Stimulated activated CD4-positive, alpha-beta T cell treated with anti-CD3 and anti-CD28 coated beads, TNF-alpha, amount 100 ng/mL, for 24 hours (primary cell): ENCODE measurements at regions not wholly inside any gene's neighbourhood (a gene's known extent, or its start where the extent isn't known, plus 50 kb on each side); places are given as distances from the start of the nearest gene placed in this dataset.
"Not testable (repeated sequence)": the region's sequence is repeated elsewhere in the genome, so short reads cannot be mapped to it uniquely, and the experiment has no call there.

Source experiments
- DNase-seq, 3 experiments: peaks; one replicate each; pipeline ENCODE4 v3.0.0-alpha.2; 2020; ENCODE audit warnings: low read depth in 3 of 3

DNA sequence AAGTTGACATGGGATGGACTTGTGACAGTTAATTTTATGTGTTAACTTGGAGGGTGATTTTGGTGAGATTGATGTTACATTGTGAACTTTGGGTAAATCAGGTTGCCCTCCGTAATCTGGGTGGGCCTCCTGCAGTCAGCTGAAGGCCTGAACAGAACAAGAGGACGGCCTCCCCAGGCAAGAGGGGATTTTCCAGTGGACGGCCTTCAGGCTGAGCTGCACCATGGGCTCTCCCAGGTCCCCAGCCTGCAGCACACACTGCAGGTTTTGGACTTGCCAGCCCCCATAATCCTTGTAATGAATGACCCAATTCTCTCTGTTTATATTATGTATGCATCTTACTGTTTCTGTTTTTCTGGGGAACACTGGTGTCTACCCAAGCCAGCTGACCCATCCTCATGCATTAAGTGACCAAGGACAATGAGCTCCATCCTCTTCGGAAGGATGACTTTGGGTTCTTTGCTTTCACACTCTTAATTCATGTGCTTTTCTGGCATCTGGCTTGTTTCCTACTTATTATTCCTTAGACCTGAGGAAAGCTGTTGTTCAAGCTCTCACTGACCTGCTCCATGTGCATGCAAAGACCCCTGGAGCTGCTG lies 64.2 kb downstream of the DACT2 start:
- DNase-seq, result no peak

DNA sequence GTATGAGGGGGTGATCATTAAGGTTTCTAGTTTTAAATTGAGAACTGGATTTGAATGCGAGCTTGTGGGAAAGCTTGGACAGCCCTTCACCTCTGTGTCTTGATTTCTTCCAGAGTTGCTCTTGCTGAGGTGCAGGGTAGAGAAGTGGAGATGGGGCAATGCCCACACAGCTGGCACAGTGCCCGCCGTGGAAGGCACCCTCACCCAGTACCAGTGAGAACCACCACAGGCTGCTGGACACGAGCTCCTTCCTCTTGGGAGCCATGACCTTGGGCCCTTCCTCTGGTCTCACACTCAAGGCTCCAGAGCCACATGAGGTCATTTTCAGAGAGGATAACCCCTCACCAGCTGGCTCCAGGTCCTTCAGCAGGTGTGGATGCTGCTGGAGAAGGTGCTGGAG lies 67.3 kb downstream of the DACT2 start:
- no peak for DNase-seq

DNA sequence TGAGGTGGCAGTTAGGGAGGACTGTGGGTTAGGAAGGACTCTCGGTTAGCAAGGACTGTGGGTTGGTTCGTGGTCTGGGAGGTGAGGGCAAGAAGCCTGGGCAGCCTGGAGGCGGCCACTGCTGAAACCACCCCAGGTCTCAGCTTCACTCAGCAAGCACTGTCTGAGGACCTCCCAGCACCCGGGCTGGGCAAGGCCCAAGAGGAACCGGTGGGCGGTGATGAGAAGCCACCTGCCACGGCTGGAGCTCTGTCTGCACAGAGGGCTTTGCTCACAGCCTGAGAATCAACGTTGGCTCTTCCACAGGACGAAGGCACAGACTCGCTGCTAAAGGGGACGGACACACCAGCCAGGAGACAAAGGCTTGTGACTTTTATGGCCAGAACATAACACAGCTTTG lies 69.3 kb downstream of the DACT2 start:
- no peak for DNase-seq

DNA sequence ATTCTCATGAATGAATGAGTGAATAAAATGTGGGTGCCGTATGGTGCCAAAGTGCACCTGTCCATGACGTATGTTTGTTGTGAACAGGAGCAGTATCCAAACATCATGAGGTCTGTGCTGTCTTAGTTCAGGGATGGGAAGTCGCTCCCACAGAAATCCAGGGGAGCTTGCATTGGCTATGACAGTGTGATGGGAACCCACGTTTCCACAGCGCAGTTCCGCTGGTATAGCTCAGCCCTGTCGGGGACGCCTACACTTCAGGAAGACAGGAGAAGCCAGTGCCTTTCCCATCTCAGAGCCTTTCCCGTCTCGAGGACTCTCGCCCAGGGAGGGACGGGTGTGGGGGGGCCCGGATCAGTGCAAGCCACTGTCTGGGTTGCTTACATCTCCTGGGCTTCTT lies 69.8 kb downstream of the DACT2 start:
- no peak for DNase-seq

DNA sequence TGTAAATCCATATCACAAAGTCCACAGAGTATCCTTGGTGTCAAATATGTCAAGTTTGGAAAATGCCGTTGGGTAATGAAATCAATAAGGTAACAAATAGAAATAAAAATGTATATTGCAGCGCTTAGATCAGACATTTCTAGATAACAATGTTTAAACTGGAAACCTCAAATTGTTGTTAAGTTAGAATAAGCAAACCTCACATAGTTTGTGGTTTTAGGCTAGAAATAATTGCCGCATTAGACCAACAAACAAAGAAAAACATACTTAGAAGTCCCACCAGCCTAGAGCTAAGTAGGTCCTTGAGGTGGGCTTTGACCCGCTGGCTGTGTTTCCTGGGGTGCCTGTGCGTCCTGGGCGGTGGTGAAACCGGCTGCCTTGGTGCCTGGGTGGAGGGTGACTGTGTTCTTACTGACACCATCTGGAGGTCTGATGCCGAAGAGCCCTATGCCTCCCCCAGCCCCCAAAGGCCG lies 71.4 kb downstream of the DACT2 start:
- no peak for DNase-seq

DNA sequence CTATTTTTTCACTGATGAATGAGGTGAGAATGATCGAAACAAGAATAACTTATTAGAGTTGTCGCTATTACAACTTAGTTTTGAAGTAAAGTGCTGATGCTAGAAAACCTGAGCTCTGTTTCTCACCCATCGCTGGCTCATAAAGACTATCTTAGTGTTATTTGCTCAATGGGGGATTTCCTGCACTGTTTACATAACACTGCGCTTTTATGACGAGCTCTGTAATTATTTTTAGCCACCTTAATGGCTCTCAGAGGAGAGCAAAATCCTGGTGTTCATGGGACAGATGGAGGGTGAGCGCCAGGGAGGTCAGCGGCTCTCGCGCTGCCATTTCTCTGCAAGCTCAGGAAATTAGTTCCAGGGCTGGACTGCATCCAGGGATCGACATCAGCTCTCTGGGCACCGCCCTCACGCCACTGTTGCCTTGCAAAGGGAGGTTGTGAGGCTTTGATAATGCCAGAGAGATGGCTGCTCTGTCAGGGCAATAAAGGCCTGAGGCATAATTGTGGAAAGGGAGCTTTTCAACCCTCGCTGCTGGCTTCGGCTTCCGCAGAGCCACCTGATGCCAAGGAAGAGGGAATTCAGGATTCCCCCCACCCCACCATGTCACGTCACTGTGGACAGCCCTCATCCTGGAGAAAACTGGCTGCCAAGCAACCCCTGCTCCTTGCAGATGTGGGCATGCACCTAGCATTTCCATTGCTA lies 72.0 kb downstream of the DACT2 start:
- no peak for DNase-seq

DNA sequence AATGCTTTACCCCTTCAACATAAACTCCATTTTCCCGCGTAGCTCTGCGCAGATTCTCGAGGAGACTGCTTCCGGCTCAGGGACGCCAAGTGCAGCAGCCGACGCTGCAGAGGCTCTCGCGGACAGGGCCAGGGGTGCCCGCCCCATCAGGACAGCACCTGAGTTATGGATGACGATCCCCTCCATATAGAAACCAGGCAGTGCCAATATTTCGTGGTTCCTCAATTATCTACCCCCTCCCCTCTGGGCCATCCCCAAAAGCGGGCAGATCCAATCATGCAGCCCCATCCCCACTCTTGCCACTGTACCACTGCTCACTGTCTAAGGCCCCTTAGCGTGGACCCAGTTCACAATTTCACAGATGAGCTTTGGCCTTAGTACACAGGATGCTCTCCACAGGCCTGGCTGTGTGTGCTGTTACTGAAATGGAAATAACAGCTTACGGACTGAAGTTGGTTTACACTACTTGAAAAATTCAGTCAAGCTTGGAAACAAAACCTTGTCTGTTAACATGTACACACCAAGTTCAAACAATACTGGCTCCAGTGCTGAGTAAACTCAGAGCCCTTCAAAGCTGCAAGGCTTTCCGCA lies 74.5 kb downstream of the DACT2 start:
- no peak for DNase-seq

DNA sequence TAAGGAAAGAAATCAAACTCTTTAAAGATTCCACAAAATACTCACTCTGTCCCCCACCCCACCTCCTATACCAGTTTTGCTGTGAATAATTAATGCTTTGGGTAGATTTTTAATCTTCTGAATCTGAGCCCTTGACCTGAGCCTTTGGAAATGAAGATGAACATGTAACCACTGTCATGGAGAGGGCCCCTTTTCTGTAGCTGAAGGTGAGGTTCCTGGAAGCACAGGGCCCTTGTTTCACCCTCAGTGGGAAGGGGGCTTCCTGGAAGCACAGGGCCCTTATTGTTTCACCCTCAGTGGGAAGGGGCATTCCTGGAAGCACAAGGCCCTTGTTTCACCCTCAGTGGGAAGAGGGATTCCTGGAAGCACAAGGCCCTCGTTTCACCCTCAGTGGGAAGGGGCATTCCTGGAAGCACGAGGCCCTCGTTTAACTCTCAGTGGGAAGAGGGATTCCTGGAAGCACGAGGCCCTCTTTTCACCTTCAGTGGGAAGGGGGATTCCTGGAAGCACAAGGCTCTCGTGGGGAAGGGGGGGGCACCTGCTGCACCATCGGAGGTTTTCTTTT lies 75.7 kb downstream of the DACT2 start:
- no peak for DNase-seq

DNA sequence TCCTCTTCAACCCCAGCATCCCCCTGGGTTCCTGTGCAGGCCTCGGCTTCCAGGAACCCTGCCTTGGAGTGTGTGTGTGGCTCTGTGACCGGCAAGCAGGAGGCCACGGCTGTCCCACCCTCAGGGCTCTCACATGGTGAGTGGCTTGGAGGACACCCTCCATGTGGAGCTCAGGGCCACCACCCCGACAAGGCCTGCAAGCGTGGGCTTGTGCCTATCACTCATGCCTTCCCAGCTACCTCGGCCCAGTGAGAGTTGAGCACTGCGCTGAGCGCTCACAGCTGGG lies 76.7 kb downstream of the DACT2 start:
- no peak for DNase-seq

DNA sequence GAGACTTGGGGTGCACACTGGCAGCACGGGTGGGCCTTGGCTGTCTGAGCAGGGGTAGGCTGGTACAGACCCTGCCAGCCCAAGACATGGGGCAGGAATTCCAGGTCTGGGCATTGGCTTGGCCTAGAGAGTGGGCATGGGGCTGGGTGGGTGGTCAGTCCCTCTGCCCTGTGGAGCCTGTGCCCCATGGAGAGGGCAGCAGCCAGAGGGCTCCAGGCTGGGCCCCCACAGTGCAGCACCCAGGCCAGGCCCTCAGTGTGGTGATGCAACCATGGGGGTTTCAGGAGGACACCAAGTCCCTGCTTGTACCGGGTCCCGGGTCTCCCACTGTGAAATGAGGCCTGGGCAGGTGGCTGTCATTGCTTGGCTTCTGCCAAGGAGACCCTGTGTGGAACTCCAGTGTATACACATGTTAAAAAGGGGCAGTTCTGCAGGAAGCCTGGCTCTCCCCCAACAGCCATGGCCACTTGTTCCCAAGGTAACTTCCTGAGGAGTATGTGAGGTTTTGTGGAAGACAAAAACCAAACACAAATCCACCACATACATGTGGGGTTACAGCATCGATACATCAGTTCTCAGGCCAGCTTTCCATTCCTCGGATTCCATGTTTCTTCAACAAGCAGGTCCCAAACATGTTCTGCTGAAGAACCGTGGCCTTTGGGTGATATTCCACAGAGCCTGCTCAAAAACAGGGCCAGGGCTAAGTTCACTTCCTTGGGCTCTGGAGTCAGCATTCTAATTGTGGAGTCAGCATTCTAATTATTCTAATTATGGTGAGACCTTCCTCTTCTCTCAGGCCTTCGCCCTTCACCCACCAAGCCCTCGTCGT lies 77.3 kb downstream of the DACT2 start:
- no peak for DNase-seq

DNA sequence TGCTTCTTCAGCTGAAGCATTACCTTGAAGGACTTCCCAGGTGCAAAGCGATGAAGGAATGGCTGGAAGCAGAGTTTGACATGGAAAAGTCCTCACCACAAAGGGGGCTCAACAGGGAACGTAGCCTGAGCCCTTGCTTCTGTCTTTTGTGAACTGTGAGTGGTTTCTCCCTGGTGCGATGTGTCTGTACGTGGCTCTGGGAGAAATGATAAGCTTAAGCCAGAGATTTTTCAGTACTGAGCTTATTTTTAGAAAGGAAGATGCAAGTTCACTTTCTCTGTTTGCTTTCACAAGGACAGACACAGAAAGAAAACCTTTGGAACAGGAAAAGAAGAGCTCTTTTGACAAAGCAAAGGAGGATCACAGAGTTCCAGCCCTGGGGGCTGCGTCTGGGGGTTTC lies 79.4 kb downstream of the DACT2 start:
- DNase-seq, result no peak

DNA sequence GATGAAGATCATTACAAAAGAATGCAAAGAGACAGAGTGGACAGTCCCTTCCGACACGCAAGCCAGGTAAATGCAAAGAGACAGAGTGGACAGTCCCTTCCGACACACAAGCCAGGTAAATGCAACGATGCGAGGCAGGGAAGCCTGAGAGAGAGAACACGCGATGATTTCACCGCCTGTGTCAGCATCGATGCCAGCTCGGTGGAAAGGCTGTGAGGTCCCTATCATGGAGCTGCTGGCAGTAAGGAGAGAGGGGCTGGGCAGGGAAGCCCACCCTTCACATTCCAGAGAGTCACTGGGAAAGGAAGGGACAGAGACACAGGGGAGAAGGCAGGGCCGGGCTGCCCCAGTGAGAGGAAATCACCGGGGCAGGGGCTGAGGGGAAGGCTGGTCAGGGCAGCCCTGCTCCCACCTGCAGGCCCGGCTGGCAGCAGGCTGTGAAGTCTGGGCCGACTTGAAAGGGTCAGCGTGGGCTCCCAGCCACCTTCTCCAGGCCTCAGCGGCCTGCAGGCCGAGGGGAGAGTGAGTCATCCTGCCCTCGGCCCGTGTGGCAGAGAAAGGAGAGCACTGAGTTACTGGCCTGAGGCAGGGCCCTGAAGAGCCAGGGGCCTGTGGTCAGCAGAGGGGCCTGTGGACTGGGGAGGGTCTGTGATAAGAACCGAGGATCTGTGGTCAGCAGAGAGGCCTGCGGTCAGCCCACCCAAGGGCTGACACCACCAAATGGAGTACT lies 80.4 kb downstream of the DACT2 start:
- no peak for DNase-seq

DNA sequence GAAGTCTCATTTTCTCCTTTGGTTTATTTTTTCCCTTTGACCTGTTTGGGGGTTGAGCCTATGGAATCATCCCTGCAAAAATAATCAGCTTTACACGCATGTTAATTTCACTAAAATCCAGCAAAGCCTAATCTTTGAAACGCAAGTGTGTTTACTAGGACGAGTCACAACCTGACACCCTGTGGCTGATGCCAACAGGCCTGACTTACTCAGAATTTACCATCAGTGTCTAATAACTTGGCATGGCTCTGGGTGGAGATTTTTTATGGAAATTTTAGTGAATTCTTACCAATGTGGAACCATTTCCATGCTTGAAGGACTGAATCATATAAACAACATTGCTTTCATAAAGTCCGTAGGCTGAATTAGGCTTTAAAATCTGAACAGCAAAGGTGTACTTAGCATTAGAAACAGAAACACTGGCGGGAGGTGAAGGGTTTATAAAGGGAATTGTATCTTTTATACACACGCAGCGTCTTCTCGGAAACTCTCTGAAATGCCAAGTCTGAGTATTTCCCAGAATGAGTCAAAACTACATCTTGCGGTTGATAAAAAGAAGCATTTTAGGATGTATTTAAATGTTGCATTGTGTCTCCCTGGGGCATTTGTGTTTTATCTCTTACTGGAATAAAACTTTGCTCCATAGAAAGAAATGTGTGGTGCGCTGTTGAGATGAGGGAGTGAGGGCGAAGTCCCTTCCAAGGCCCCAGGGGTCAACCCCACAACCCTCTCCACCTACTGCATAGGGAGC lies 81.2 kb downstream of the DACT2 start:
- DNase-seq, result no peak

DNA sequence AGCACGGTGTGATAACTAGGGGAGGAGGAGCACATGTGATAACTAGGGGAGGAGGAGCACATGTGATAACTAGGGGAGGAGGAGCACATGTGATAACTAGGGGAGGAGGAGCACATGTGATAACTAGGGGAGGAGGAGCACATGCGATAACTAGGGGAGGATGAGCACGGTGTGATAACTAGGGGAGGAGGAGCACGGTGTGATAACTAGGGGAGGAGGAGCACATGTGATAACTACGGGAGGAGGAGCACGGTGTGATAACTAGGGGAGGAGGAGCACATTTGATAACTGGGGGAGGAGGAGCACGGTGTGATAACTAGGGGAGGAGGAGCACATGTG lies 85.7 kb downstream of the DACT2 start:
- not testable (repeated sequence) for DNase-seq

DNA sequence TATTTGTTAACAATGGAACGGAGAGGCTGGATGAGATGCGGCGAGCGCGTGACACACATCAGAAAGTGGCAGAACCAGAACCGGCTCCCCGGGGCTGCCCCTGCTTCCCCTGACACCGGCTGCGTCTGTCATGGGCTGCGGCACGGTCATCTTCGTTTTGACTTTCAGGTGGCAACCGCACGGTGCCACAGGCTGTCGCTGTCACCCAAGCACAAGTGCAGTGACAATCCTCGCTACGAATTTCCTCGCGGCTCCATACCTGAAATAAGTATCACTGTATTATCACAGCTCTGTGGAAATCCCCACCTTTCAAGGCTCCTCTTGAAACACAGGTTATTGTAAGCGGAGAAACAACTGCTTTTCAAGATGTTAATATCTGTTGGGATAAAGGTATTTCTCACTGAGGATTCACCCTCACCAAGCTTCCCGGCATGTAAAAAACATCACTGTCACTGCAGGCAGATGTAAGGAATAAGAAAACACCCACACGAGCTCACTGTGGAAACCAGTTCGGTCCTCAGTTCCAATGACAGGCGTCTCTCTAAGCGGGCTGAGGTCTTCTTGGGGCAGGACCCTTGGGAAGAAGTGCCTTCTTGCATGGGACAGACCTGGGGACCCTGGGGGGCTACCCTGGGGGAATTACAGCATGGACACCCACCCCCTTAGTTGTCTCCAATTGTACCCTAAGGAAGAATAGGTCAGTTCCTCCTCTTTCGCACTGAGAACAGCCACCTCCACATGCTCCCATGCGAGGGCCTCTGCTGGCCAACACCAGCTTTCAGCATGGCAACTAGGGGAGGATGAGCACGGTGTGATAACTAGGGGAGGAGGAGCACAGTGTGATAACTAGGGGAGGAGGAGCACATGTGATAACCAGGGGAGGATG lies 86.3 kb downstream of the DACT2 start:
- no peak for DNase-seq

DNA sequence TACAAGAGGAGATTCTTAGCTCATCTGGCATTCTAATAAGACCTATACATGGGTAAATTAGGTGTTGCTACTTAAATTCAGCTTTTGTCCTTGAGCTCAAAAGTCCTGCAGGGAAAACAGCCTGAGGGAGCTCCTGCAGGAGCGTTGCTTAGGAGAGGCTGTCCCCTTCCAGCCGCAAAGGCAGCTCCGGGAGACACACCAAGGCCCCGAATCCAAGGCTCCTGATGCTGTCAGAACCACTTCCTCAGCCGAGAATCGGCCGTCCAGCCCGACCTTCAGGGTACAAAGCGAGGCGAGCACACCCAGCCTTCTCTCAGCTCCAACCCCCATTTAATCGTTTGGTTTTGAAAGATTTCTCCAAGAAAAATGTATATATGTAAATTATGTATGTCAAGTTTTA lies 87.0 kb downstream of the DACT2 start:
- DNase-seq, result no peak

DNA sequence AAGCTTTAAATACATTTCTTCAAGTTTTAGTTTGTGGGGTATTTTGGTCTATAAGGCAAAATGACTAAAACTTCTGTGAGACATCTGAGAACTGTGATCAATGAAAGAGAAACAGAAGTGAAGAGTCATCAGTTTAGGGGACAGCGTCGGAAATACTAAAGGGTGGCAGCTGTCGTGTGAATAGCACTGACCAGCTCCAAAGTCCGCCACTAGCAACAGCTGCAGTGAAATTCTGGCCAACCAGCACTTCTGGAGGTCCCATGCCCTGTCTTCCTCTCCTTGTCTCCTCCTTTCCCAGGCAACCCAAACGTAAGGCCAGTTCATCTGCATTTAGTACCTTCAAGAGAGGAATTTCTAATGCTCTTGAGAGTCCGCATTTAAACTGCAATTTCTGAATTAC lies 87.5 kb downstream of the DACT2 start:
- no peak for DNase-seq

DNA sequence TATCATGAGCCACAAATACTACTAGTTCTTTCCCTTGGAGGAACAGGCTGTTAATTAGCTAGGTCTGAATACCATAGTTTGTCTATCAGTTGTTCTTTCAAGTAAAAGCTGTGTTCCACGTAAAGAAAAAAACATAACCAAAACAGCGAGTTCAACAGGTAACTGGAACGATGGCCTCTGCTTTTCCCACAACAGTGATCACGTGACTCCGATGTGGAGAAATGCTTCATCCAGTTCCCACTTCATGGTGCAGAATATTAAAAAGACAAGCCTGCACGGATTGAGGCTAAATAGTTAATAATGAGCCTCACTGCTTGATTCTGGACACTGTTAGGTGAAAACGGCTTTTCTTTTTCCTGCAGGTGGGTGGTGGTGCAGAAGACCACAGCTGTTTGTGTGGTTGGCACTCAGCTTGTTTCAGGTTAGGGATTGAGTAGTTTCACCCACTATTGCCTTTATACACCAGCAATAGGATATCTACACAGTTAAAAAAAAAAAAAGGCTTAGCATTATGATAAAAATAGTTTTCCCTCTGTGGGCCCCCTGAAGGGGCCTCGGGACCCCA lies 88.1 kb downstream of the DACT2 start:
- DNase-seq, result no peak

DNA sequence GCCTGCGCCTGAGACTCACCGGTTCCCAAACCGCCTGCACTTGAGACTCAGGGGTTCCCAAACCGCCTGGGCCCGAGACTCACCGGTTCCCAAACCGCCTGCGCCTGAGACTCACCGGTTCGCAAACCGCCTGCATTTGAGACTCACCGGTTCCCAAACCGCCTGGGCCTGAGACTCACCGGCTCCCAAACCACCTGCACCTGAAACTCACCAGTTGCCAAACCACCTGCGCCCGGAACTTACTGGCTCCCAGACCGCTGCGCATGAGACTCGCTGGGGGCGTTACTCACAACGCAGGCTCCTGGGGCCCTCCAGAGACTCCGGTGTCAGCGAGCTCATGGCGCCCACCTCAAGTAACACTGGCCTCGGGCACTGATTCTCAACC lies 90.2 kb downstream of the DACT2 start:
- DNase-seq, result no peak
